ENCODE measurements at regions not wholly inside any gene's neighbourhood (a gene's known extent, or its start where the extent isn't known, plus 50 kb on each side); places are given as distances from the start of the nearest gene placed in this dataset.
"Not testable (repeated sequence)": the region's sequence is repeated elsewhere in the genome, so short reads cannot be mapped to it uniquely, and the experiment has no call there.

GRCh38 chr3:173217127-173217526 lies 76.1 kb upstream of the SPATA16 start:
- no peak overlapping the region for H3K4me3 ChIP-seq (ENCODE audit: low read depth, low read length)
- DNase-seq (ENCODE audit: low read depth) = no peak
- no peaks in the 10 kb centered on the region for H3K36me3 ChIP-seq (ENCODE audit: control insufficient read depth, insufficient read depth, low read length)
- no peaks in the 10 kb centered on the region for H3K27me3 ChIP-seq (ENCODE audit: control insufficient read depth, insufficient read depth, low read length)
- TF ChIP-seq CTCF (IDR thresholded peaks at IDR 0.05; ENCODE audit: insufficient read depth, low read length, severe bottlenecking) = no peak
- FAIRE-seq = no peak

GRCh38 chr3:173216063-173216462 lies 75.0 kb upstream of the SPATA16 start:
- FAIRE-seq (no peak), DNase-seq (ENCODE audit: low read depth) (no peak)
- H3K4me3 ChIP-seq (ENCODE audit: low read depth, low read length) = no peak overlapping the region
- H3K27me3 ChIP-seq (ENCODE audit: control insufficient read depth, insufficient read depth, low read length) = no peaks in the 10 kb centered on the region
- no peak for TF ChIP-seq CTCF (IDR thresholded peaks at IDR 0.05; ENCODE audit: insufficient read depth, low read length, severe bottlenecking)
- H3K36me3 ChIP-seq (ENCODE audit: control insufficient read depth, insufficient read depth, low read length) = no peaks in the 10 kb centered on the region

- TF ChIP-seq CTCF (IDR thresholded peaks at IDR 0.05; ENCODE audit: insufficient read depth, low read length, severe bottlenecking) = no peak
- Histone ChIP-seq H3K4me3 (ENCODE audit: low read depth, low read length) (no peak overlapping the region), H3K27me3 (ENCODE audit: control insufficient read depth, insufficient read depth, low read length) (no peaks in the 10 kb centered on the region), H3K36me3 (ENCODE audit: control insufficient read depth, insufficient read depth, low read length) (no peaks in the 10 kb centered on the region)
- no peak for DNase-seq (ENCODE audit: low read depth)
- FAIRE-seq = no peak
These were observed 73.5 kb upstream of the SPATA16 start for GRCh38 chr3:173214576-173214975.

GRCh38 chr3:173199568-173199967 lies 58.5 kb upstream of the SPATA16 start:
- no peak for TF ChIP-seq CTCF (IDR thresholded peaks at IDR 0.05; ENCODE audit: insufficient read depth, low read length, severe bottlenecking)
- FAIRE-seq (no peak), DNase-seq (ENCODE audit: low read depth) (no peak)
- Histone ChIP-seq H3K4me3 (ENCODE audit: low read depth, low read length) (no peak overlapping the region), H3K36me3 (ENCODE audit: control insufficient read depth, insufficient read depth, low read length) (no peaks in the 10 kb centered on the region), H3K27me3 (ENCODE audit: control insufficient read depth, insufficient read depth, low read length) (no peaks in the 10 kb centered on the region)

GRCh38 chr3:173194868-173195267 lies 53.8 kb upstream of the SPATA16 start:
- not testable (repeated sequence) for H3K4me3 ChIP-seq (ENCODE audit: low read depth, low read length); H3K27me3 ChIP-seq (ENCODE audit: control insufficient read depth, insufficient read depth, low read length); FAIRE-seq

GRCh38 chr3:173191611-173192010 lies 50.6 kb upstream of the SPATA16 start:
- Histone ChIP-seq H3K4me3 (ENCODE audit: low read depth, low read length) (no peak overlapping the region), H3K36me3 (ENCODE audit: control insufficient read depth, insufficient read depth, low read length) (no peaks in the 10 kb centered on the region), H3K27me3 (ENCODE audit: control insufficient read depth, insufficient read depth, low read length) (no peaks in the 10 kb centered on the region)
- no peak for FAIRE-seq
- peak; percentile 47 for DNase-seq (ENCODE audit: low read depth)
- no peak for TF ChIP-seq CTCF (IDR thresholded peaks at IDR 0.05; ENCODE audit: insufficient read depth, low read length, severe bottlenecking)

More at GRCh38 chr3:173194868-173195267, 53.8 kb upstream of the SPATA16 start:
- not testable (repeated sequence) for DNase-seq (ENCODE audit: low read depth); H3K36me3 ChIP-seq (ENCODE audit: control insufficient read depth, insufficient read depth, low read length)
